HepG2 (cell line): ENCODE measurements at regions not wholly inside any gene's neighbourhood (a gene's known extent, or its start where the extent isn't known, plus 50 kb on each side); places are given as distances from the start of the nearest gene placed in this dataset.

Experiments
- ATAC-seq: fragments of 200-7000 bp; cut with Tn5 transposase; 3 replicates; pipeline ENCODE4 v1.9.1; 2020; ENCODE audit warnings: mild to moderate bottlenecking, moderate library complexity
- BruUV-seq: library from RNA; stranded (reverse); fragments of 400-500 nt; replicated peaks from 2 replicates; lab custom pipeline; 2021; lab: Mats Ljungman, UMichigan
- CTCF ChIA-PET: fragments of 300-600 bp; formaldehyde crosslinking; extraction: SDS; loops from one replicate; lab custom pipeline; 2021; ENCODE audit warnings: low total read pairs, inconsistent platforms, low intra/inter-chr PET ratio; lab: Yijun Ruan, JAX
- POLR2A ChIA-PET: fragments of 350-600 bp; sonication (Branson Sonifier 250); formaldehyde crosslinking; loops from one replicate; lab custom pipeline; 2020; ENCODE audit warnings: antibody characterized with exemption, inconsistent platforms; lab: Yijun Ruan, JAX
- DNase-seq: peaks from one replicate; pipeline ENCODE4 v3.0.0-alpha.2; 2015; ENCODE audit warnings: low spot score
- FAIRE-seq: peaks from 3 replicates; lab custom pipeline; 2011; peaks lifted over from hg19 to GRCh38; lab: Jason Lieb, UNC
- H2AFZ ChIP-seq: one replicate; pipeline ENCODE4 v1.6.1; 2011; ENCODE audit warnings: low read length, inconsistent platforms
- H3K27ac ChIP-seq: fragments of 300-600 bp; 3 replicates; pipeline ENCODE4 v1.8.0; 2011; ENCODE audit warnings: mixed run types, mild to moderate bottlenecking, mixed read lengths, low read length, inconsistent platforms; ENCODE audit not compliant: insufficient read depth; ENCODE audit errors: extremely low read length
- H3K27me3 ChIP-seq, 2 experiments: fragments of 200-600 bp in 1 of 2; 2 replicates in 1 of 2; 3 replicates in 1 of 2; pipeline versions ENCODE4 v1.6.0 to v1.8.0; 2011; ENCODE audit warnings: low read length in 2 of 2, mild to moderate bottlenecking in 2 of 2, moderate library complexity in 2 of 2, inconsistent platforms in 1 of 2; ENCODE audit not compliant: insufficient read depth in 2 of 2, control insufficient read depth in 1 of 2
- H3K36me3 ChIP-seq, 2 experiments: fragments of 200-600 bp in 1 of 2; replicated peaks in 1 of 2; 2 replicates in 1 of 2; 3 replicates in 1 of 2; pipeline versions ENCODE4 v1.5.1 to v1.8.0; 2011; ENCODE audit warnings: low read length in 2 of 2, inconsistent platforms in 1 of 2; ENCODE audit not compliant: insufficient read depth in 2 of 2, control insufficient read depth in 1 of 2
- H3K4me1 ChIP-seq: 2 replicates; pipeline ENCODE4 v1.5.1; 2012; ENCODE audit warnings: low read length, inconsistent platforms; ENCODE audit not compliant: insufficient read depth
- H3K4me2 ChIP-seq: 2 replicates; pipeline ENCODE4 v1.6.0; 2011; ENCODE audit warnings: low read depth, low read length, inconsistent platforms
- H3K4me3 ChIP-seq, 3 experiments: fragments of 200-600 bp in 1 of 3; sonication (generic), shearing (Covaris generic) in 1 of 3; replicated peaks in 1 of 3; 2 replicates each; pipeline ENCODE4 v1.5.1; 2011 to 2016; ENCODE audit warnings: low read length in 3 of 3, inconsistent platforms in 2 of 3, low read depth in 2 of 3, mild to moderate bottlenecking in 2 of 3, control low read depth in 1 of 3, mixed read lengths in 1 of 3; ENCODE audit not compliant: insufficient read depth in 1 of 3
- H3K79me2 ChIP-seq: one replicate; pipeline ENCODE4 v1.6.1; 2011; ENCODE audit warnings: low read length, inconsistent platforms; ENCODE audit not compliant: insufficient read depth
- H3K9ac ChIP-seq: 2 replicates; pipeline ENCODE4 v1.6.0; 2011; ENCODE audit warnings: mild to moderate bottlenecking, low read depth, low read length, inconsistent platforms; ENCODE audit not compliant: insufficient read depth
- H3K9me3 ChIP-seq: 2 replicates; pipeline ENCODE4 v1.5.1; 2012; ENCODE audit warnings: mild to moderate bottlenecking, low read length
- H4K20me1 ChIP-seq: 2 replicates; pipeline ENCODE4 v1.6.0; 2011; ENCODE audit warnings: inconsistent platforms, mild to moderate bottlenecking, low read length, moderate library complexity; ENCODE audit not compliant: insufficient read depth
- AHR ChIP-seq: IDR thresholded peaks from 2 replicates; pipeline ENCODE4 v1.6.1; 2018; ENCODE audit warnings: missing genetic modification reagents, missing compliant biosample characterization
- BORCS8-MEF2B ChIP-seq: sonication (generic); formaldehyde crosslinking; IDR thresholded peaks from 2 replicates; pipeline ENCODE4 v1.8.0; 2022; ENCODE audit warnings: mild to moderate bottlenecking, missing genetic modification reagents
- CSRNP1 ChIP-seq: sonication (generic); formaldehyde crosslinking; IDR thresholded peaks from 2 replicates; pipeline ENCODE4 v1.8.1; 2023; ENCODE audit warnings: mild to moderate bottlenecking, missing genetic modification reagents
- HCFC1 ChIP-seq: fragments of 150-350 bp; IDR thresholded peaks from 2 replicates; pipeline ENCODE4 v1.6.1; 2014; ENCODE audit warnings: low read depth, low read length
- IRX3 ChIP-seq: sonication (generic); formaldehyde crosslinking; IDR thresholded peaks from 2 replicates; pipeline ENCODE4 v1.8.1; 2023; ENCODE audit warnings: mild to moderate bottlenecking, low read depth, missing genetic modification reagents, borderline replicate concordance
- KLF15 ChIP-seq: sonication (generic); formaldehyde crosslinking; IDR thresholded peaks from 2 replicates; pipeline ENCODE4 v1.8.1; 2023; ENCODE audit warnings: borderline replicate concordance, mild to moderate bottlenecking, inconsistent platforms, missing genetic modification reagents, mixed read lengths
- NR3C1 ChIP-seq: sonication (generic); formaldehyde crosslinking; IDR thresholded peaks from 2 replicates; pipeline ENCODE4 v1.4.0; 2020; ENCODE audit warnings: missing genetic modification reagents
- PHB2 ChIP-seq: fragments of 450-650 bp; IDR thresholded peaks from 2 replicates; pipeline ENCODE4 v1.6.1; 2018; ENCODE audit not compliant: partially characterized antibody
- PPARG ChIP-seq: conservative IDR thresholded peaks from 2 replicates; pipeline ENCODE4 v1.6.1; 2016; ENCODE audit warnings: missing biosample characterization, missing genetic modification reagents
- RFXANK ChIP-seq: IDR thresholded peaks from 2 replicates; pipeline ENCODE4 v1.6.1; 2016
- ZBTB3 ChIP-seq: sonication (generic); formaldehyde crosslinking; IDR thresholded peaks from 2 replicates; pipeline ENCODE4 v1.4.0; 2020; ENCODE audit warnings: low read depth, mild to moderate bottlenecking, moderate library complexity, missing genetic modification reagents, borderline replicate concordance
- ZMYM2 ChIP-seq: sonication (generic); formaldehyde crosslinking; IDR thresholded peaks from 2 replicates; pipeline ENCODE4 v1.8.0; 2022; ENCODE audit warnings: mild to moderate bottlenecking, missing genetic modification reagents
- ZNF124 ChIP-seq: sonication (generic); formaldehyde crosslinking; IDR thresholded peaks from 2 replicates; pipeline ENCODE4 v1.4.0; 2020; ENCODE audit warnings: missing genetic modification reagents
- ZNF18 ChIP-seq: sonication (generic); formaldehyde crosslinking; IDR thresholded peaks from 2 replicates; pipeline ENCODE4 v1.8.0; 2022; ENCODE audit warnings: mild to moderate bottlenecking, missing genetic modification reagents; ENCODE audit not compliant: insufficient replicate concordance
- ZNF337 ChIP-seq: sonication (generic); formaldehyde crosslinking; IDR thresholded peaks from 2 replicates; pipeline ENCODE4 v1.5.1; 2020; ENCODE audit warnings: missing genetic modification reagents, low read depth, mild to moderate bottlenecking, borderline replicate concordance
- ZNF567 ChIP-seq: sonication (generic); formaldehyde crosslinking; IDR thresholded peaks from 2 replicates; pipeline ENCODE4 v1.8.1; 2023; ENCODE audit warnings: mild to moderate bottlenecking, missing genetic modification reagents, borderline replicate concordance
- ZNF709 ChIP-seq: sonication (generic); formaldehyde crosslinking; IDR thresholded peaks from 2 replicates; pipeline ENCODE4 v1.5.0; 2020; ENCODE audit warnings: mild to moderate bottlenecking, missing genetic modification reagents
- ZNF781 ChIP-seq: sonication (generic); formaldehyde crosslinking; IDR thresholded peaks from 2 replicates; pipeline ENCODE4 v1.5.1; 2020; ENCODE audit warnings: borderline replicate concordance, mild to moderate bottlenecking, missing genetic modification reagents; ENCODE audit errors: not compliant biosample characterization
- WGBS: methylation state at CpG from one replicate; pipeline ENCODE4 v1.1.6; 2017; ENCODE audit warnings: low lambda C conversion rate; 5-methylcytosine and 5-hydroxymethylcytosine counted together
- in situ Hi-C: cut with HindIII; loops from 2 replicates; pipeline ENCODE4 v1.10.0; 2017; ENCODE audit warnings: low pct_unique_long_range_greater_than_20kb; ENCODE audit not compliant: extremely low pct_ligation_motif_present
- intact Hi-C: fragments of 100-400 bp; cut with micrococcal nuclease; formaldehyde crosslinking; loops from one replicate; pipeline ENCODE4 v1.10.0; 2022; ENCODE audit not compliant: unreplicated experiment
- TF ChIP-seq, protein P1 (sequence below): sonication (generic); formaldehyde crosslinking; IDR thresholded peaks from 2 replicates; pipeline ENCODE4 v1.8.1; 2023; ENCODE audit warnings: mild to moderate bottlenecking, missing genetic modification reagents, borderline replicate concordance

DNA sequence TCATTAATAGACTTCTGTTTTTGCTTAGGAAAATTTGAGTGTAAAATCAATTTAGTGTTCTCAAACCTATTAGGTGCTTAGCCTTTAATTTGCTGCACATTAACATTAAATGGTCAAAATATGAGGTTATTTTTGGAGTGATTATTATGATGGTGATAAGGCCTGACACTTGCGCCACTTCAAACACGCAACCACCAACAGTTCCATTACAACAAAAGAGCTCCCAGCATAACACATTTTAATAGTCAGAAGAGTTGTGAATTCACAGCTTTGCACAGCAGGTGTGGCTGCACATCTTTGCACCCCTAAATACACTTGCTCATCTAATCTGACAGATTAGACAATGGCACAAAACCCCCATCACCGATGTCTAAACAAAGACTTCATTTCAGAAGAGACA lies 940.7 kb downstream of the NR2F1-AS1 start (continued):
- TF ChIP-seq ZNF18 (CRISPR knock-in tag) (no peak), NR3C1 (no peak), ZNF124 (CRISPR knock-in tag) (no peak), BORCS8-MEF2B (no peak)

DNA sequence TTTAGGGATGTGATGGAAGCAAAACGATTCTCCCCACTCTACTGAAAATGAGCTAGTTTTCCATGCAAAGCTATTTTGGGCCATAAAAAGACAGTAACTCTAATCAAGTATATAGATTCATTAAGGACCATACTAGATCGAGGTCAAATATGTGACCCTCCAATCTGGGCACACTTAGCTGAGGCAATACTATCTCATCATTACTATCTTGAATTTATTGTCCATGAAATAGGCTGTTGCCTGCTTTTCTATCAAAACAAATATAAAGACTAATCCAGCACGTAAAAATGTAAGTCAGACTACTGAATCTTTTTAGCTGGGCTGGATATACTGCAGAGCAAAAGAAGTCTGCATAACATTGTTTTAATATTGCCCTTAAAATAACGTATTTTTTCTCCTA lies 943.1 kb downstream of the NR2F1-AS1 start:
- FAIRE-seq (no peak), ATAC-seq (no peak), DNase-seq (no peak)
- H3K9ac ChIP-seq: no peak overlapping the region
- H3K4me3 ChIP-seq: no peak overlapping the region
- 14% methylated on average over 4 of the region's 4 CpGs for WGBS
- ChIA-PET POLR2A (no interaction called here), CTCF (no interaction called here)
- no peaks in the 10 kb centered on the region for H3K79me2 ChIP-seq
- no peak overlapping the region for H3K27ac ChIP-seq
- intact Hi-C loops: no loop called here
- no peaks in the 10 kb centered on the region for H3K27me3 ChIP-seq
- H3K4me2 ChIP-seq: no peak overlapping the region
- no peak overlapping the region for H2AFZ ChIP-seq
- H3K9me3 ChIP-seq: no peaks in the 10 kb centered on the region
- no peaks in the 10 kb centered on the region for H4K20me1 ChIP-seq
- H3K36me3 ChIP-seq: no peaks in the 10 kb centered on the region
- BruUV-seq: no TSS peak
- TF ChIP-seq KLF15 (no peak), HCFC1 (no peak), ZBTB3 (CRISPR knock-in tag) (no peak), RFXANK (no peak), ZNF781 (no peak), PPARG (CRISPR knock-in tag) (no peak), AHR (CRISPR knock-in tag) (no peak), CSRNP1 (CRISPR knock-in tag) (no peak), ZNF567 (no peak), ZMYM2 (CRISPR knock-in tag) (no peak), ZNF337 (CRISPR knock-in tag) (no peak), ZNF709 (no peak), IRX3 (CRISPR knock-in tag) (no peak), PHB2 (no peak)
- TF ChIP-seq, protein P1, sequence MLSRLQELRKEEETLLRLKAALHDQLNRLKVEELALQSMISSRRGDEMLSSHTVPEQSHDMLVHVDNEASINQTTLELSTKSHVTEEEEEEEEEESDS (CRISPR knock-in tag): no peak
- in situ Hi-C loops: no loop called here
- H3K4me1 ChIP-seq: peaks cover 19% of the 10 kb centered on the region
